HL-60 (cell line): ENCODE measurements at regions not wholly inside any gene's neighbourhood (a gene's known extent, or its start where the extent isn't known, plus 50 kb on each side); places are given as distances from the start of the nearest gene placed in this dataset.

Experiments used
- DNase-seq, 2 experiments: peaks; one replicate each; pipeline ENCODE4 v3.0.0-alpha.2; 2010 to 2020; ENCODE audit warnings: low read depth in 1 of 2, low spot score in 1 of 2
- H3K27ac ChIP-seq: fragments of 250-450 bp; sonication (Bioruptor Pico); replicated peaks from 2 replicates; pipeline ENCODE4 v1.5.1; 2020; ENCODE audit warnings: mild to moderate bottlenecking, moderate library complexity
- H3K27me3 ChIP-seq: fragments of 250-450 bp; sonication (Bioruptor Pico); 2 replicates; pipeline ENCODE4 v1.5.1; 2021; ENCODE audit warnings: mild to moderate bottlenecking, moderate library complexity; ENCODE audit not compliant: insufficient read depth, poor library complexity, severe bottlenecking
- H3K4me3 ChIP-seq: replicated peaks from 2 replicates; pipeline ENCODE4 v1.5.1; 2011; ENCODE audit warnings: mild to moderate bottlenecking, control low read depth, low read length; ENCODE audit not compliant: insufficient read depth
- CTCF ChIP-seq: IDR thresholded peaks from one replicate; pipeline ENCODE4 v1.5.1; 2011; ENCODE audit warnings: low read length, control low read depth, inconsistent platforms; ENCODE audit not compliant: insufficient read depth
- GABPA ChIP-seq: IDR thresholded peaks from 2 replicates; pipeline ENCODE4 v1.6.1; 2012; ENCODE audit warnings: low read depth
- POLR2AphosphoS5 ChIP-seq: IDR thresholded peaks from 2 replicates; pipeline ENCODE4 v1.6.1; 2012; ENCODE audit warnings: low read depth
- SPI1 ChIP-seq: IDR thresholded peaks from 2 replicates; pipeline ENCODE4 v1.6.1; 2012; ENCODE audit warnings: low read depth, mild to moderate bottlenecking, borderline replicate concordance
- TF ChIP-seq, protein P1 (sequence below): IDR thresholded peaks from 2 replicates; pipeline ENCODE4 v1.6.1; 2012; ENCODE audit warnings: low read depth; ENCODE audit not compliant: insufficient replicate concordance

DNA sequence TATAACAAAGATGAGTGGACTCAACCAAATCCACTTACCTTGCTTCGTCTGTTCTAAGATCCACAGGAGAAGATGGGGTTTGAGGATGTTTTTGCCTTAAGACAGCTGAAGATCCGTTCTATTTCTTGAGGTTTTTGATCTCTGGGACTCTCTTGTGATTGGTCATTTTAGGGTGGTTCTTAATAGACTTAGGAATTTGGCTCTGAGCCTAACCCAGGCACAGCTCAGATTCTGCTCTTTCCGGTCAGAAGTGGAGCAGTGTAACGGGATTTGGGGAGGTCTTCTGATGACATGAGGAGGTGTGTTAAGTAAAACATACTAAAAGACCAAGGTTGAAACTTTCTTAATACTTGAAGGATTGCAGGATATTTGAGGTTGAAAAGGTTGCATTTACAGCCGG lies 166.9 kb downstream of the DMRT2 start:
- H3K27me3 ChIP-seq: no peaks in the 10 kb centered on the region
- TF ChIP-seq GABPA: no peak
- TF ChIP-seq CTCF: no peak
- TF ChIP-seq SPI1: no peak
- TF ChIP-seq, protein P1, sequence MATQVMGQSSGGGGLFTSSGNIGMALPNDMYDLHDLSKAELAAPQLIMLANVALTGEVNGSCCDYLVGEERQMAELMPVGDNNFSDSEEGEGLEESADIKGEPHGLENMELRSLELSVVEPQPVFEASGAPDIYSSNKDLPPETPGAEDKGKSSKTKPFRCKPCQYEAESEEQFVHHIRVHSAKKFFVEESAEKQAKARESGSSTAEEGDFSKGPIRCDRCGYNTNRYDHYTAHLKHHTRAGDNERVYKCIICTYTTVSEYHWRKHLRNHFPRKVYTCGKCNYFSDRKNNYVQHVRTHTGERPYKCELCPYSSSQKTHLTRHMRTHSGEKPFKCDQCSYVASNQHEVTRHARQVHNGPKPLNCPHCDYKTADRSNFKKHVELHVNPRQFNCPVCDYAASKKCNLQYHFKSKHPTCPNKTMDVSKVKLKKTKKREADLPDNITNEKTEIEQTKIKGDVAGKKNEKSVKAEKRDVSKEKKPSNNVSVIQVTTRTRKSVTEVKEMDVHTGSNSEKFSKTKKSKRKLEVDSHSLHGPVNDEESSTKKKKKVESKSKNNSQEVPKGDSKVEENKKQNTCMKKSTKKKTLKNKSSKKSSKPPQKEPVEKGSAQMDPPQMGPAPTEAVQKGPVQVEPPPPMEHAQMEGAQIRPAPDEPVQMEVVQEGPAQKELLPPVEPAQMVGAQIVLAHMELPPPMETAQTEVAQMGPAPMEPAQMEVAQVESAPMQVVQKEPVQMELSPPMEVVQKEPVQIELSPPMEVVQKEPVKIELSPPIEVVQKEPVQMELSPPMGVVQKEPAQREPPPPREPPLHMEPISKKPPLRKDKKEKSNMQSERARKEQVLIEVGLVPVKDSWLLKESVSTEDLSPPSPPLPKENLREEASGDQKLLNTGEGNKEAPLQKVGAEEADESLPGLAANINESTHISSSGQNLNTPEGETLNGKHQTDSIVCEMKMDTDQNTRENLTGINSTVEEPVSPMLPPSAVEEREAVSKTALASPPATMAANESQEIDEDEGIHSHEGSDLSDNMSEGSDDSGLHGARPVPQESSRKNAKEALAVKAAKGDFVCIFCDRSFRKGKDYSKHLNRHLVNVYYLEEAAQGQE: no peak
- TF ChIP-seq POLR2AphosphoS5: no peak
- no peak for DNase-seq
- no peak overlapping the region for H3K27ac ChIP-seq
- no peak overlapping the region for H3K4me3 ChIP-seq

- no peaks in the 10 kb centered on the region for H3K27me3 ChIP-seq
- no peak for TF ChIP-seq POLR2AphosphoS5
- TF ChIP-seq, protein P1: no peak
- TF ChIP-seq GABPA: no peak
- no peak for TF ChIP-seq SPI1
- TF ChIP-seq CTCF: no peak
- no peak for DNase-seq
- no peak overlapping the region for H3K4me3 ChIP-seq
- H3K27ac ChIP-seq: no peak overlapping the region
Measured at GRCh38 chr9:1219284-1219683, 169.1 kb downstream of the DMRT2 start.

GRCh38 chr9:1221298-1221697 lies 171.1 kb downstream of the DMRT2 start:
- H3K4me3 ChIP-seq: no peak overlapping the region
- no peak for DNase-seq
- H3K27me3 ChIP-seq: no peaks in the 10 kb centered on the region
- no peak for TF ChIP-seq SPI1
- no peak for TF ChIP-seq POLR2AphosphoS5
- TF ChIP-seq CTCF: no peak
- TF ChIP-seq, protein P1: no peak
- TF ChIP-seq GABPA: no peak
- H3K27ac ChIP-seq: no peak overlapping the region
